Bronchial epithelial cell (primary cell): ENCODE measurements at regions not wholly inside any gene's neighbourhood (a gene's known extent, or its start where the extent isn't known, plus 50 kb on each side); places are given as distances from the start of the nearest gene placed in this dataset.

Experiments
- DNase-seq: peaks from one replicate; pipeline ENCODE4 v3.0.0-alpha.2; 2010; ENCODE audit warnings: low read depth
- FAIRE-seq: peaks from 2 replicates; lab custom pipeline; 2011; peaks lifted over from hg19 to GRCh38; lab: Jason Lieb, UNC
- H3K27me3 ChIP-seq: 2 replicates; pipeline ENCODE4 v1.5.1; 2011; ENCODE audit warnings: low read length; ENCODE audit not compliant: control insufficient read depth, insufficient read depth
- H3K36me3 ChIP-seq: 2 replicates; pipeline ENCODE4 v1.5.1; 2011; ENCODE audit warnings: low read length; ENCODE audit not compliant: control insufficient read depth, insufficient read depth
- H3K4me3 ChIP-seq: 2 replicates; pipeline ENCODE4 v1.5.1; 2011; ENCODE audit warnings: mild to moderate bottlenecking, low read depth, low read length, control low read depth
- TF ChIP-seq, protein P1 (sequence below): IDR thresholded peaks from 2 replicates; pipeline ENCODE4 v1.5.1; 2011; ENCODE audit warnings: mild to moderate bottlenecking, moderate library complexity, low read length, control low read depth, inconsistent platforms; ENCODE audit not compliant: insufficient read depth, severe bottlenecking

DNA sequence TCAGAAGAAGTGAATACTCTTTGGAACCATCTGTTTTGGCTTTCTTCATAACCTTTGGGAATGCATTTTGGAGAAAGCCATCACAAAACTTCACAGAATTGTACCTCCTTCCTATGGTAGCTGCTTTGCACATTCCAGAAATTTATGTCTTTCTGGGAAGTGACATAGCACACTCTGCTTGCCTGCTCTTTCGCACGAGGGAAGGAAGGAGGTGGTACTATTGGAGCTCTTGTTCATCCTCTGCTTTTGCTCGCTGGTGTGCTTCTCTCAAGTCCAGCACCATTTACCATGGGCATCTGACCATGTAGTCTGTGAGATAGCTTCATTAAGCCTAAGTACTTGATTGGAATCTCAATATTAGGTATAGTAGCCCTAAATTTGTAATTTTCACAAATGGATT, 473.3 kb upstream of the SLC35B3 start:
- no peak for FAIRE-seq

GRCh38 chr6:8906699-8907098, 471.4 kb upstream of the SLC35B3 start:
- no peak for FAIRE-seq
- DNase-seq = no peak
- Histone ChIP-seq H3K36me3 (no peaks in the 10 kb centered on the region), H3K27me3 (no peaks in the 10 kb centered on the region), H3K4me3 (no peak overlapping the region)
- TF ChIP-seq, protein P1, sequence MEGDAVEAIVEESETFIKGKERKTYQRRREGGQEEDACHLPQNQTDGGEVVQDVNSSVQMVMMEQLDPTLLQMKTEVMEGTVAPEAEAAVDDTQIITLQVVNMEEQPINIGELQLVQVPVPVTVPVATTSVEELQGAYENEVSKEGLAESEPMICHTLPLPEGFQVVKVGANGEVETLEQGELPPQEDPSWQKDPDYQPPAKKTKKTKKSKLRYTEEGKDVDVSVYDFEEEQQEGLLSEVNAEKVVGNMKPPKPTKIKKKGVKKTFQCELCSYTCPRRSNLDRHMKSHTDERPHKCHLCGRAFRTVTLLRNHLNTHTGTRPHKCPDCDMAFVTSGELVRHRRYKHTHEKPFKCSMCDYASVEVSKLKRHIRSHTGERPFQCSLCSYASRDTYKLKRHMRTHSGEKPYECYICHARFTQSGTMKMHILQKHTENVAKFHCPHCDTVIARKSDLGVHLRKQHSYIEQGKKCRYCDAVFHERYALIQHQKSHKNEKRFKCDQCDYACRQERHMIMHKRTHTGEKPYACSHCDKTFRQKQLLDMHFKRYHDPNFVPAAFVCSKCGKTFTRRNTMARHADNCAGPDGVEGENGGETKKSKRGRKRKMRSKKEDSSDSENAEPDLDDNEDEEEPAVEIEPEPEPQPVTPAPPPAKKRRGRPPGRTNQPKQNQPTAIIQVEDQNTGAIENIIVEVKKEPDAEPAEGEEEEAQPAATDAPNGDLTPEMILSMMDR = no peak

More for the DNA sequence above, 473.3 kb upstream of the SLC35B3 start:
- H3K36me3 ChIP-seq = no peaks in the 10 kb centered on the region
- TF ChIP-seq, protein P1 = no peak
- no peaks in the 10 kb centered on the region for H3K27me3 ChIP-seq
- DNase-seq = no peak
- no peak overlapping the region for H3K4me3 ChIP-seq

DNA sequence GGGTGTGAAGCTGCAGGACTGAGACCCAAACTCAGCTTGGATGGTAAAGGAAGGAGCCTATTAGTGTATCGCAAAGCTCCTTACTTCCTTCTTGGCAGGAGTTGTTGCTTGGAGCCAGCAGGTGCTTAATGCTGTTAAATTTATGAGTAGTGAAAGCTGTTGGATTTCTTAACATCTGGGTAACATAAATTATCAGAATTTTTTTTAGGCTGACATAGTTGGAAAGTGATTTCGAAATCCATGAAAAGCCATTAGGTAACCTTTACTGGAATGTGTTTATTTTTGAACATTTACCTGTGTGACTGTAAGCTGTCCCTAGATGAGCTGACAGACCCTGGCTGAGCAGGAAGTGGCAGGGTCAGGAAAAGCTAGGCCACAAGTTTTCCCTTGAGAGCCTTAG, 470.4 kb upstream of the SLC35B3 start:
- FAIRE-seq (no peak), DNase-seq (peak; percentile 7)
- Histone ChIP-seq H3K36me3 (no peaks in the 10 kb centered on the region), H3K4me3 (no peak overlapping the region), H3K27me3 (no peaks in the 10 kb centered on the region)
- TF ChIP-seq, protein P1 = no peak

- DNase-seq (no peak), FAIRE-seq (no peak)
- Histone ChIP-seq H3K27me3 (no peaks in the 10 kb centered on the region), H3K4me3 (no peak overlapping the region), H3K36me3 (no peaks in the 10 kb centered on the region)
- TF ChIP-seq, protein P1 = peak; percentile 6
Measured at GRCh38 chr6:8904754-8905153, 469.4 kb upstream of the SLC35B3 start.

DNA sequence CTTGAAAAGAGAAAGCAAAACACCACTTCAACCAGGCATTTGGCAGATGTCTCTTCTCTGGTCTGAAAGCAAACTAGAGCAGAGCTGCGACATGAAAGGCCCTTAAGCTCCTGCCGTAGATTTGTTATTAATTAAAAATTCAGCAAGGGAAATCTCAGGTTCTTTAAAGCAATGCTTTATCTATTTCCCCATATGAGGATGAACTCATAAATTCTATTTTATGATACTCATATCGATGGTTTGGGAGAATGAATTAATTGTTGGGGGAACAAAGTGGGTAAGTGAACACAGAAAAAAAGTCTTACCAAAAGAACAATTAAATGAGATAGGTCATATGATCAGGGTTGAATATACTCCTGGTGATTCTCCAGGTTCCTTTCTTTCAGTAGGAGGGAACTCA, 464.7 kb upstream of the SLC35B3 start:
- Histone ChIP-seq H3K4me3 (no peak overlapping the region), H3K36me3 (no peaks in the 10 kb centered on the region), H3K27me3 (no peaks in the 10 kb centered on the region)
- TF ChIP-seq, protein P1 = no peak
- DNase-seq (no peak), FAIRE-seq (no peak)

DNA sequence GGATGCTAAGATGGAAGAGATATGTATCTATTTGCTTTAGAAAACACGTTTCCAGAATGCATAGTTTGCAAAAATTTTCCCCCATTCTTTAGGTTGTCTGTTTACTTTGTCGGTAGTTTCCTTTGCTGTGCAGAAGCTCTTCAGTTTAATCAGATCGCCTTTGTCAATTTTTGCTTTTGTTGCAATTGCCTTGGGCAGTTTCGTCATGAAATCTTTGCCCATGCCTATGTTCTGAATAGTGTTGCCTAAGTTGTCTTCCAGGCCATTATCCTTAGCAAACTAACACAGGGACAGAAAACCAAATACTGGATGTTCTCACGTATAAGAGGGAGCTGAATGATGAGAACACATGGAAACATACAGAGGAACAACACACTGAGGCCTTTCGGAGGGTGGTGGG, 454.2 kb upstream of the SLC35B3 start:
- Histone ChIP-seq H3K27me3 (no peaks in the 10 kb centered on the region), H3K36me3 (no peaks in the 10 kb centered on the region), H3K4me3 (no peak overlapping the region)
- FAIRE-seq (no peak), DNase-seq (no peak)
- TF ChIP-seq, protein P1 = no peak
